HepG2 (cell line): ENCODE measurements at regions not wholly inside any gene's neighbourhood (a gene's known extent, or its start where the extent isn't known, plus 50 kb on each side); places are given as distances from the start of the nearest gene placed in this dataset.

Experiments used
- ATAC-seq: fragments of 200-7000 bp; cut with Tn5 transposase; 3 replicates; pipeline ENCODE4 v1.9.1; 2020; ENCODE audit warnings: mild to moderate bottlenecking, moderate library complexity
- BruUV-seq: library from RNA; stranded (reverse); fragments of 400-500 nt; replicated peaks from 2 replicates; lab custom pipeline; 2021; lab: Mats Ljungman, UMichigan
- CTCF ChIA-PET: fragments of 300-600 bp; formaldehyde crosslinking; extraction: SDS; loops from one replicate; lab custom pipeline; 2021; ENCODE audit warnings: low total read pairs, inconsistent platforms, low intra/inter-chr PET ratio; lab: Yijun Ruan, JAX
- POLR2A ChIA-PET: fragments of 350-600 bp; sonication (Branson Sonifier 250); formaldehyde crosslinking; loops from one replicate; lab custom pipeline; 2020; ENCODE audit warnings: antibody characterized with exemption, inconsistent platforms; lab: Yijun Ruan, JAX
- DNase-seq: peaks from one replicate; pipeline ENCODE4 v3.0.0-alpha.2; 2015; ENCODE audit warnings: low spot score
- FAIRE-seq: peaks from 3 replicates; lab custom pipeline; 2011; peaks lifted over from hg19 to GRCh38; lab: Jason Lieb, UNC
- H2AFZ ChIP-seq: one replicate; pipeline ENCODE4 v1.6.1; 2011; ENCODE audit warnings: low read length, inconsistent platforms
- H3K27ac ChIP-seq: fragments of 300-600 bp; 3 replicates; pipeline ENCODE4 v1.8.0; 2011; ENCODE audit warnings: mixed run types, mild to moderate bottlenecking, mixed read lengths, low read length, inconsistent platforms; ENCODE audit not compliant: insufficient read depth; ENCODE audit errors: extremely low read length
- H3K27me3 ChIP-seq, 2 experiments: fragments of 200-600 bp in 1 of 2; 2 replicates in 1 of 2; 3 replicates in 1 of 2; pipeline versions ENCODE4 v1.6.0 to v1.8.0; 2011; ENCODE audit warnings: low read length in 2 of 2, mild to moderate bottlenecking in 2 of 2, moderate library complexity in 2 of 2, inconsistent platforms in 1 of 2; ENCODE audit not compliant: insufficient read depth in 2 of 2, control insufficient read depth in 1 of 2
- H3K36me3 ChIP-seq, 2 experiments: fragments of 200-600 bp in 1 of 2; replicated peaks in 1 of 2; 2 replicates in 1 of 2; 3 replicates in 1 of 2; pipeline versions ENCODE4 v1.5.1 to v1.8.0; 2011; ENCODE audit warnings: low read length in 2 of 2, inconsistent platforms in 1 of 2; ENCODE audit not compliant: insufficient read depth in 2 of 2, control insufficient read depth in 1 of 2
- H3K4me1 ChIP-seq: 2 replicates; pipeline ENCODE4 v1.5.1; 2012; ENCODE audit warnings: low read length, inconsistent platforms; ENCODE audit not compliant: insufficient read depth
- H3K4me2 ChIP-seq: 2 replicates; pipeline ENCODE4 v1.6.0; 2011; ENCODE audit warnings: low read depth, low read length, inconsistent platforms
- H3K4me3 ChIP-seq, 3 experiments: fragments of 200-600 bp in 1 of 3; sonication (generic), shearing (Covaris generic) in 1 of 3; replicated peaks in 1 of 3; 2 replicates each; pipeline ENCODE4 v1.5.1; 2011 to 2016; ENCODE audit warnings: low read length in 3 of 3, inconsistent platforms in 2 of 3, low read depth in 2 of 3, mild to moderate bottlenecking in 2 of 3, control low read depth in 1 of 3, mixed read lengths in 1 of 3; ENCODE audit not compliant: insufficient read depth in 1 of 3
- H3K79me2 ChIP-seq: one replicate; pipeline ENCODE4 v1.6.1; 2011; ENCODE audit warnings: low read length, inconsistent platforms; ENCODE audit not compliant: insufficient read depth
- H3K9ac ChIP-seq: 2 replicates; pipeline ENCODE4 v1.6.0; 2011; ENCODE audit warnings: mild to moderate bottlenecking, low read depth, low read length, inconsistent platforms; ENCODE audit not compliant: insufficient read depth
- H3K9me3 ChIP-seq: 2 replicates; pipeline ENCODE4 v1.5.1; 2012; ENCODE audit warnings: mild to moderate bottlenecking, low read length
- H4K20me1 ChIP-seq: 2 replicates; pipeline ENCODE4 v1.6.0; 2011; ENCODE audit warnings: inconsistent platforms, mild to moderate bottlenecking, low read length, moderate library complexity; ENCODE audit not compliant: insufficient read depth
- ZBTB7A ChIP-seq: sonication (generic); formaldehyde crosslinking; IDR thresholded peaks from 2 replicates; pipeline ENCODE4 v1.8.0; 2022; ENCODE audit warnings: mild to moderate bottlenecking, missing genetic modification reagents
- WGBS: methylation state at CpG from one replicate; pipeline ENCODE4 v1.1.6; 2017; ENCODE audit warnings: low lambda C conversion rate; 5-methylcytosine and 5-hydroxymethylcytosine counted together
- in situ Hi-C: cut with HindIII; loops from 2 replicates; pipeline ENCODE4 v1.10.0; 2017; ENCODE audit warnings: low pct_unique_long_range_greater_than_20kb; ENCODE audit not compliant: extremely low pct_ligation_motif_present
- intact Hi-C: fragments of 100-400 bp; cut with micrococcal nuclease; formaldehyde crosslinking; loops from one replicate; pipeline ENCODE4 v1.10.0; 2022; ENCODE audit not compliant: unreplicated experiment
- TF ChIP-seq, protein P1 (sequence below): sonication (generic); formaldehyde crosslinking; IDR thresholded peaks from 2 replicates; pipeline ENCODE4 v1.4.0; 2020; ENCODE audit warnings: missing genetic modification reagents
- TF ChIP-seq, protein P2 (sequence below): sonication (generic); formaldehyde crosslinking; IDR thresholded peaks from 2 replicates; pipeline ENCODE4 v1.8.0; 2022; ENCODE audit warnings: mild to moderate bottlenecking, missing genetic modification reagents, moderate library complexity

DNA sequence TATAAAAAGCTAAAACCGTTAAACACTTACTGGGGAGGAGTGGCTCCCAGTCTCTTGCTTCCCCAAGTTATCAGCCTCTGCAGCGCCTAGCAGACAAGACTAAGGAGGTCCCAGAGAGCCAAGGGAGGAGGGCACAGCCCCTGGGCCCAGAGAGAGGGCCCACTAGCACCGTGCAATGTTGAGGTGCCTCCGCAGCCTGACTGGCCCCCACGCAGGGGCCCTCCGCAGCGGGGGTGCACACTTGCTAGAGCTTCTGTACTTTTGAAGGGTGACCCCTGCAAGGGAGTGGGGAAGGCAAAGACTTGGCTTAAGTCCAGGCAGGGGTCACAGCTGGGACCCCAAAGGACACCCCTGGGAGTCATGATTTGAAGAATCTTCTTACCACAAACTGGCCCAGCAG is 98.0 kb downstream of the ADAMTS15 start:
- no TSS peak for BruUV-seq
- intact Hi-C loops: no loop called here

More for the DNA sequence above, 98.0 kb downstream of the ADAMTS15 start:
- WGBS: no CpG with 5 or more reads among the region's 7 CpGs
- Histone ChIP-seq H3K27me3 (peaks cover 1 to 3% of the 10 kb centered on the region in 2 experiments; a peak in 1 of 5 replicates), H3K4me3 (no peak overlapping the region), H3K36me3 (no peaks in the 10 kb centered on the region), H4K20me1 (no peaks in the 10 kb centered on the region)
- ATAC-seq: no peak
- TF ChIP-seq, protein P1, sequence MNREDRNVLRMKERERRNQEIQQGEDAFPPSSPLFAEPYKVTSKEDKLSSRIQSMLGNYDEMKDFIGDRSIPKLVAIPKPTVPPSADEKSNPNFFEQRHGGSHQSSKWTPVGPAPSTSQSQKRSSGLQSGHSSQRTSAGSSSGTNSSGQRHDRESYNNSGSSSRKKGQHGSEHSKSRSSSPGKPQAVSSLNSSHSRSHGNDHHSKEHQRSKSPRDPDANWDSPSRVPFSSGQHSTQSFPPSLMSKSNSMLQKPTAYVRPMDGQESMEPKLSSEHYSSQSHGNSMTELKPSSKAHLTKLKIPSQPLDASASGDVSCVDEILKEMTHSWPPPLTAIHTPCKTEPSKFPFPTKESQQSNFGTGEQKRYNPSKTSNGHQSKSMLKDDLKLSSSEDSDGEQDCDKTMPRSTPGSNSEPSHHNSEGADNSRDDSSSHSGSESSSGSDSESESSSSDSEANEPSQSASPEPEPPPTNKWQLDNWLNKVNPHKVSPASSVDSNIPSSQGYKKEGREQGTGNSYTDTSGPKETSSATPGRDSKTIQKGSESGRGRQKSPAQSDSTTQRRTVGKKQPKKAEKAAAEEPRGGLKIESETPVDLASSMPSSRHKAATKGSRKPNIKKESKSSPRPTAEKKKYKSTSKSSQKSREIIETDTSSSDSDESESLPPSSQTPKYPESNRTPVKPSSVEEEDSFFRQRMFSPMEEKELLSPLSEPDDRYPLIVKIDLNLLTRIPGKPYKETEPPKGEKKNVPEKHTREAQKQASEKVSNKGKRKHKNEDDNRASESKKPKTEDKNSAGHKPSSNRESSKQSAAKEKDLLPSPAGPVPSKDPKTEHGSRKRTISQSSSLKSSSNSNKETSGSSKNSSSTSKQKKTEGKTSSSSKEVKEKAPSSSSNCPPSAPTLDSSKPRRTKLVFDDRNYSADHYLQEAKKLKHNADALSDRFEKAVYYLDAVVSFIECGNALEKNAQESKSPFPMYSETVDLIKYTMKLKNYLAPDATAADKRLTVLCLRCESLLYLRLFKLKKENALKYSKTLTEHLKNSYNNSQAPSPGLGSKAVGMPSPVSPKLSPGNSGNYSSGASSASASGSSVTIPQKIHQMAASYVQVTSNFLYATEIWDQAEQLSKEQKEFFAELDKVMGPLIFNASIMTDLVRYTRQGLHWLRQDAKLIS: no peak
- TF ChIP-seq, protein P2, sequence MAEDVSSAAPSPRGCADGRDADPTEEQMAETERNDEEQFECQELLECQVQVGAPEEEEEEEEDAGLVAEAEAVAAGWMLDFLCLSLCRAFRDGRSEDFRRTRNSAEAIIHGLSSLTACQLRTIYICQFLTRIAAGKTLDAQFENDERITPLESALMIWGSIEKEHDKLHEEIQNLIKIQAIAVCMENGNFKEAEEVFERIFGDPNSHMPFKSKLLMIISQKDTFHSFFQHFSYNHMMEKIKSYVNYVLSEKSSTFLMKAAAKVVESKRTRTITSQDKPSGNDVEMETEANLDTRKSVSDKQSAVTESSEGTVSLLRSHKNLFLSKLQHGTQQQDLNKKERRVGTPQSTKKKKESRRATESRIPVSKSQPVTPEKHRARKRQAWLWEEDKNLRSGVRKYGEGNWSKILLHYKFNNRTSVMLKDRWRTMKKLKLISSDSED (CRISPR knock-in tag): no peak
- TF ChIP-seq ZBTB7A: no peak
- TF ChIP-seq, all 625 proteins: peak for 0
- ChIA-PET CTCF (no interaction called here), POLR2A (no interaction called here)
- Histone ChIP-seq H3K4me1 (no peaks in the 10 kb centered on the region), H3K27ac (no peak overlapping the region), H3K9me3 (no peaks in the 10 kb centered on the region), H3K9ac (no peak overlapping the region), H2AFZ (no peak overlapping the region), H3K4me2 (no peak overlapping the region), H3K79me2 (no peaks in the 10 kb centered on the region)
- in situ Hi-C loops: no loop called here
- DNase-seq: no peak
- FAIRE-seq: no peak
